ENCODE measurements at regions not wholly inside any gene's neighbourhood (a gene's known extent, or its start where the extent isn't known, plus 50 kb on each side); places are given as distances from the start of the nearest gene placed in this dataset.

DNA sequence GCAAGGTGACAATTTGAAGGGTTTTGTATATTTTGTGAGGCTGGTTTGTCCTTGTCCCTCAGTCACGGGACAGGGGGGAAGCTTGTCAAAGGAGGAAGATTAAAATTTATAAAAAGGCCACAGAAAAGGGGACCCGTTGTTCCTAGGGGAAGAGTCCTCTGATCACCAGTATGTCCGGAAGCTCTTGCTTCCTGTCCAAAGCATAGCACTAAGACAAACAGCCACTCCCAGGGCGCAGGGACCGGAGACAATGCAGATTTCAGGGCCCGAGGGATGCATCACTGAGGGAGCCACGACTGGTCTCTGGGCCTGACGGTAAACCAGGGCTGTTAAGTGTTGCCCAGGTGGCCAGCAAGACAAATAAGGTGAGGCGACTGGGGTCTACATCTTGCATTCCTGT, 95.2 kb downstream of the MAF start:
- H3K27ac Mint-ChIP-seq: peak overlapping the region in 1 of 2 donors; percentile 22
- DNase-seq (ENCODE audit: low spot score in 2 of 2) (no peak), ATAC-seq (no peak)
- no peaks in the 10 kb centered on the region for H3K36me3 Mint-ChIP-seq
- no peaks in the 10 kb centered on the region for H3K9me3 Mint-ChIP-seq

DNA sequence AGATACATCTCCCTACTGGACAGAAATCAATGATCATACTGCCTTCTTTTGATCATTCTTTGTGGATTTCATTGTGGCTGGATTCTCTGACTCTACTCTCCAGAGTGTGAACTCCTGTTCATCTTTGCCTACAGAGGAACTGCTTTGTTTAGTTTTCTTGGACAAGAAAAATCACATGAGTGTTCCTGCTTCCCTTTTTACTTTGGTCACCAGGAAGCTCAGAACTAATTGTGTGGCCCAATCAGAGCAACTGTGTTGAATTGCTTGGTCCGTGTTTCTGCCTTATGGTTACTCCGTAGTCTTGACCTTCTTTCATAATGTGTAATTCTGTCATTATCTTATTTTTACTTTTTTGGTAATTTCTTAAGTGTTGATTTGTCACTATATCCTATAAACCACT, 97.0 kb downstream of the MAF start:
- H3K9me3 Mint-ChIP-seq: peaks cover 0 to 6% of the 10 kb centered on the region in 2 donors
- DNase-seq (ENCODE audit: low spot score in 2 of 2): no peak
- no peaks in the 10 kb centered on the region for H3K36me3 Mint-ChIP-seq

DNA sequence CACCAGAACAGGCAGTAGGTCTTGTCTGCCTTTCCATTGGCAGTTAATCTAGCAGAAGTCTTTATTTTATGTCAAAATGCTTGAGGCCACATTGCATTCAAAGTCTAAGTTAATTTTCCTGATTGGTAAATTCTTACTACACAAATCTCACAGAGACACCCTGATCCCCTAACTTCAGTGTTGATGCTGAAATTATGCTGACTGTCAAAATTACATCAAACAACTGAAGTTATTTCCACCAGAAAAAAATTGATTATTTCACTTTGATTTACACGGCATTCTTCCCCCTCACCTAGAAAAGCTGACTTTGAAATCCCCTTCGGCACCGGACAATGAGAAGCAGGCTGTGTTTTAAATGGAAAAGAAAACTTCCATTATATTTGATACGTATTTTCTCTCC, 99.1 kb downstream of the MAF start:
- DNase-seq (ENCODE audit: low spot score in 2 of 2) (no peak), ATAC-seq (no peak)
- Mint-ChIP-seq H3K36me3 (no peaks in the 10 kb centered on the region), H3K9me3 (peaks cover 0 to 6% of the 10 kb centered on the region in 2 donors), H3K27ac (no peak overlapping the region)

More for the DNA sequence above, 97.0 kb downstream of the MAF start:
- no peak for ATAC-seq
- H3K27ac Mint-ChIP-seq: no peak overlapping the region

DNA sequence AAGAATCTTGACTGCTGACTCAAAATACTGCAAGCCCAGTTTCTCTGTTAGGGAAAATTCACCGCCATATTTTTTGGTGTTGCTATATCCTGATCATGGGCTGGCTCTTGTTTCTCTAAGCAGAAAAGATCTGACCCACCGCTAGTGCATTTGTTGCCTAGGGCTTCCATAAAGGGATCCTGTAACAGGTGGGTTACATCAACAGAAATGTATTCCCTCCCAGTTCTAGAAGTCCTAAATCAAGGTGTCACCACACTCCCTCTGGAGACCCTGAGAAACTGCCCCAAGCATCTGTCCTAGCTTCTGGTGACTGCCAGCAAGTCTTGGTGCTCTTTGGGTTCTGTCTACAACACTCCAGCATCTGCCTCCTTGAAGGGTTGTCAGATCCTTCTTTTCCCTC, 99.7 kb downstream of the MAF start:
- DNase-seq (ENCODE audit: low spot score in 2 of 2) (no peak), ATAC-seq (no peak)
- Mint-ChIP-seq H3K36me3 (peaks cover 0 to 2% of the 10 kb centered on the region in 2 donors), H3K9me3 (peaks cover 4 to 6% of the 10 kb centered on the region in 2 donors), H3K27ac (no peak overlapping the region)

DNA sequence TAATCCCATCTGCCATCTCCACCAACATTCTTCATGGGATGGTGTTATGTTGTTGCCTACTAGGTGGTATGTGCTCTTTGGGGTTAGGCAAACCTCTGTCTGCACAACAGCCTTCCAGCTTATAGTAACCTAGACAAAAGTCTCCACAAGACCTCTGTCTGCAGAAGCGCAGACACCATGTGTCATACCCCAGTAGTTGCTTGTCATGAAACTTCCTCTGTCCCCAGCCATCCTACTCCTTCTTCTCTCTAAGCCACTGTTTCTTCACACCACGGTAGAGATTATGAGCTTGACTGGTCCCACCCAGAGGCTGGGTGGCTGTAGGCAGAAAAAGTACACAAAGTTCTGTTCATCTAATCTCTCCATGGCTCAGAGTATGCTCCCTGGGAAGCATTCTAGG, 100.3 kb downstream of the MAF start:
- ATAC-seq (no peak), DNase-seq (ENCODE audit: low spot score in 2 of 2) (no peak)
- H3K27ac Mint-ChIP-seq: no peak overlapping the region
- peaks cover 6 to 7% of the 10 kb centered on the region in 2 donors for H3K9me3 Mint-ChIP-seq
- peaks cover 0 to 5% of the 10 kb centered on the region in 2 donors for H3K36me3 Mint-ChIP-seq

DNA sequence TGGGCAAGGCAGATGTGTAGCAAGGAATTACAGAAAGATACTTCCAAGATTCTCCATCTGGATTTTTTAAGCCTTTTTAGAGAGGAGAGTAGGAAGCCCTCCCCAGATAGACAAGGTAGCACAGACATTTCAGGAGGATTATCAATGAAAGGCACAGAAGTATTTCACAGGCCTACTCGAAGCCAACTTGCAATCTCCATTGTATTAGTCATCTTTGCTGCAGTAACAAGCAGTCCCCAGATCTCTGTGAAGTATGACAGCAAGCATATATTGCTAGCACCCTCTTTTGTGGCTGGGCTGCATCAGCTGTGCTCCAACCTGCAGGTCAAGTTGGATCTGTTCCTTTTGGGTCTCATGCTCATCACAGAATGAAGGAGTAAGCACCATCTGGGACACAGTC, 101.6 kb downstream of the MAF start:
- Mint-ChIP-seq H3K36me3 (peaks cover 0 to 5% of the 10 kb centered on the region in 2 donors), H3K9me3 (peaks cover 6 to 7% of the 10 kb centered on the region in 2 donors), H3K27ac (no peak overlapping the region)
- ATAC-seq (no peak), DNase-seq (ENCODE audit: low spot score in 2 of 2) (no peak)

DNA sequence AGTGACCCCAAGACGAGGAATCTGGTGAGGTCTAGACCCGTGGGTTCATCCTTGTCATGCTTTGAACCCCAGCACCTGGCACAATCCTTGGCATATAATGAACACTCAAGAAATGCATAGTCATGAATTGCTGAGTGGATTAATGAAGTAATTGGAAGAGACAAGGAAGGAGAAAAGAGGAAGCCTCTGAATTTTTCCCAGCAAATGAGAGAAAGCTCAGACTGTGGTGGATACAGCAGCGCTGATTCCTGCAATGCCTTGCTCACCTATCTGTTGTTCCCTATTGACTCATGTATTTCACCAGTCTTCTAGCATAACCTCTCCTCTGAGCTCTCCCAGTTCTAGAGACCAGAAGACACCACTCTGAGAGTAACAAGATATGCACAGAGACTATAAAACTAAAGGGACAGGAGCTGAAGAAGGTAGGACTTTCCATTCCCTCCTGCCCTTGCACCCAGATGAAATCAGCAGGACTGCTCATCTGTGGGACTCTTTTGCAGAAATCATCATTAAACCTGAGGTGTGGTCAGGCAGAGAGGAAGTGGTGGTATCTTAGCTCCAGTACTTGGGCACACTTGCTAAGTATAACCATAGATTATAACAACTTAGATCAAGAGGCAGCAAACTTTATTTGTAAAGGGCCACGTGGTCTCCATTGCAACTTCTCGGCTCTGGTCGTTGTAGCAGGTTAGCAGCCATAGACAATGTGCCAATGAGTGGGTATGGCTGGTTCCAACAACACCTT, 102.8 kb downstream of the MAF start:
- Mint-ChIP-seq H3K27ac (no peak overlapping the region), H3K9me3 (peaks cover 6 to 7% of the 10 kb centered on the region in 2 donors), H3K36me3 (peaks cover 0 to 5% of the 10 kb centered on the region in 2 donors)
- DNase-seq (ENCODE audit: low spot score in 2 of 2): no peak
- ATAC-seq: no peak

DNA sequence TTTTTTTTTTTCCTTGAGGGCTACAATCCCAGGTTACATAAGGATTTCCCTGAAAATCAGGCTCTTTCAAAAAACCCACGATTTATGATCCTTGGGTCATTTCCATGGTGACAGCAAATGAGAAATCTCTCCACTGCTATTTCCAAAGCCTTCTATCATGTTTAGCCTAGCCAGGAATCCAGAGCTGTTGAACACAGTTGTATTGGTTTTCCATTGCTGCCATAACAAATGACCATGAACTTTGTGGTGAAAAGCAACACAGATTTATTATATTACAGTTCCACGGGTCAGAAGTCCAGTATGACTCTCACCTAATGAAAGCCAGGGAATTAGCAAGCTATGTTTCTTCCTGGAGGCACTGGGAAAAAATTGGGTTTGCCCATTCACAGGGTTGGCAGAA, 106.6 kb downstream of the MAF start:
- DNase-seq (ENCODE audit: low spot score in 2 of 2): no peak
- H3K36me3 Mint-ChIP-seq: peaks cover 0 to 5% of the 10 kb centered on the region in 2 donors
- peaks cover 5 to 7% of the 10 kb centered on the region in 2 donors for H3K9me3 Mint-ChIP-seq
- ATAC-seq: no peak
- H3K27ac Mint-ChIP-seq: no peak overlapping the region

DNA sequence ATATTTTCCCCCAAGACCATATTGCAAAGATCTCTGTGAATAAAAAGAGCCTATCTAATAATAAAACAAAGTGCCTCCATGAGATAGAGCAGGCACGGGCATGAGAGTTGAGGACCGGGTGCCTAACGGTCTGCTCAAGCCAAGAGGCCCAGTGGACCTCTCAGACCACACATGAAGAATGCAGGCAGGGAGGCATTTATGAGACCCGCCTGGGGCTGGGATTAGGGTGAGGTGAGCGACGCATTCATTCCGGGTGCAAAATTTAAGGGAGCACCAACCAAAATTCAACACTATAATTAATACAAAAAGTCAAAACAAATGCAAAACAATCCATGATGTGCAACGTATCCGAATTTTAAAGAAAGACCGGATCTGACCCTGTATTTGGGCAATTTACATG, 108.5 kb downstream of the MAF start:
- ATAC-seq: no peak
- H3K9me3 Mint-ChIP-seq: peaks cover 3 to 7% of the 10 kb centered on the region in 2 donors
- no peak for DNase-seq (ENCODE audit: low spot score in 2 of 2)
- H3K36me3 Mint-ChIP-seq: peaks cover 0 to 5% of the 10 kb centered on the region in 2 donors
- H3K27ac Mint-ChIP-seq: no peak overlapping the region

DNA sequence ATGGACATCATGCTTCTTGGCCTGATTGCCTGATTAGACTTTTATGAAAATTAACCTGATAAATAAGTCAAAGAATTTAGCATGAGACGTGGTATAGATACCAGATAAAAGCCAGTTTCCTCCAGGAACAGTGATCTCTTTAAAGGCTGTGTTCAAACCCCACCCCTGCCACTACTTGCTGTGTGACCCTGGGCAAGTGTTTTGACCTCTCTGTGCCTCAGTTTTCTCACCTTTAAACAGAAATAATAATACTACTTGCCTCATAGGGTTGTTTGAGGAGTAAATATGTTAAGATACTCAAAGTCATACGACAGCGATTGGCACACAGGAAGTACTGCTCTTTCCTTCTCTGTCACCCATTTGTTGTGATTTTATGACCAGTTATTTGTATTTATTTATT, 115.5 kb downstream of the MAF start:
- DNase-seq (ENCODE audit: low spot score in 2 of 2) (no peak), ATAC-seq (no peak)
- no peak overlapping the region for H3K27ac Mint-ChIP-seq
- peaks cover 0 to 3% of the 10 kb centered on the region in 2 donors for H3K9me3 Mint-ChIP-seq
- no peaks in the 10 kb centered on the region for H3K36me3 Mint-ChIP-seq

DNA sequence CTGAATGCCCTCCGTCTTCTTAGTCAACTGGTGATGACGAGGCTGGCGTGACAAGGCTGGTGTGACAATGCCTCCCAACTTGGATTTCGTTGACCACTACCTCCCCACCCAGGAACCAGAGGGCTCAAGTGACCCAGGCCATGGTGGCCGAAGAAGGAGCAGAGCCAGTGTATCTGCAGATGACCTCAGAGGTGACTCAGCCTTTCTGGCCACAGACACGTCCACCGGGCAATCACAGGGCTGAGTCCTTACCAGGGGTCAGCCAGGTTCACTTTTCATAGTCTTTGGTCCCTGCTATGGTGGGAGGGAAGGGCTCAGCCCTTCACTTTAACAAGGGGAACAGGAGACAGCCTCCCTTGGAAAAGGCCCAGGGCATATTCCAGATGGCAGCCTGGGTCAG, 116.3 kb downstream of the MAF start:
- ATAC-seq: no peak
- peaks cover 0 to 3% of the 10 kb centered on the region in 2 donors for H3K9me3 Mint-ChIP-seq
- no peak for DNase-seq (ENCODE audit: low spot score in 2 of 2)
- no peaks in the 10 kb centered on the region for H3K36me3 Mint-ChIP-seq
- no peak overlapping the region for H3K27ac Mint-ChIP-seq

DNA sequence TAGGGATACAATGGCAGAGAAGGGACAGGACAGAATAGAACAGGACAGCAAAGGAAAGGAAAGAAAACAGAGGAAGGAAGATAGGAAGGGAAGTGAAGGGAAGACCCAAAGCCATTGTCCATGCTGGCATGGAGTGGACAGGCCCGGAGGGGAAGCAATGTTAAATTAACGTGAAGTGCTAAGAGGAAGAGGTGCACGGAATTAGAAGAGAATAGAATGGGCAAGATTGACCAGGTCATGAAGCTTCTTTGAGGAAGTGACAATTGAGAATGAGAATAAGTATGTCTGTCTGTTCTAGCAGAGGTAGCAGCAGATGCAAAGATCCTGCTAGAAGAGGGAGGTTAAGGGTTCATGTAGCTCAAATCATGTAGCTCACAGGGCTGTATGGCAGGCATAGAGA, 117.2 kb downstream of the MAF start:
- DNase-seq (ENCODE audit: low spot score in 2 of 2): no peak
- Mint-ChIP-seq H3K9me3 (no peaks in the 10 kb centered on the region), H3K36me3 (no peaks in the 10 kb centered on the region), H3K27ac (no peak overlapping the region)
- no peak for ATAC-seq

DNA sequence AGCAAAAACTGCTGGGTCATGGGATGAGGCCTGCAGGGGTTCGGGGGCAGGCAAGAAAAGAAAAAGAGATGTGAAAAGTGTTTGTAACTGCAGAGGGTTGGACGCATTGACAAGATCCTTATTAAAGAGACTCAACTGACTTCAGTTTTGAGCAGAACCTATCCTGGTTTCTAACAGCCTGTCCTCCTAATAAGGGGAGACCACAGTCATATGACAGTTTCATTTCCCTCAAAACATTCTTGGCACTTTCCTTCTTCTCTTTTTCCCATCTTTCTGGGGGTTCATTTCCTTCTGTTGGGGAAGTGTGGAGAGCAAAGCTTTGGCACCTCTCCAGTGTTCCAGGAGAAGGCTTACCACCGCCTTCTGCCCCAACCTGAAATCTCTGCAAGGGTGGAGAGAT, 118.5 kb downstream of the MAF start:
- Mint-ChIP-seq H3K36me3 (no peaks in the 10 kb centered on the region), H3K27ac (no peak overlapping the region), H3K9me3 (no peaks in the 10 kb centered on the region)
- ATAC-seq (no peak), DNase-seq (ENCODE audit: low spot score in 2 of 2) (no peak)

DNA sequence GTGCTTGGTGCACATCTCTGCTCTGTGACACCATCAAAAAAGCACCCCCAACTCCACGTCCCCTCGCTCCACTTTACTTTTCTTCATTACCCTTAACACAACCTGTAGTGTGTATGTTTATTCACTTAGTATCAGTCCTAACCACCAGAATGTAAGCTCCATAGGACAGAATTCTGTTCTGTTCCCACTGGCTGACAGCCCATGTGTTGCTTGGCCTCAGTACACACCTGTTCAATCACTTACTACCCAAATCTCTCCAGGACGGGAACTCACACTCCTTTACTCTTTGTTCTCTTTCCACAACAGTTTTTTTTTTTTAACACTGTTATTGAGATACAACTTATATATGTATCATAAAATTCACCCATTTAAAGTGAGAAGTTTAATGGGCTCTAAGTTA, 119.6 kb downstream of the MAF start:
- H3K36me3 Mint-ChIP-seq: no peaks in the 10 kb centered on the region
- ATAC-seq (no peak), DNase-seq (ENCODE audit: low spot score in 2 of 2) (no peak)
- no peaks in the 10 kb centered on the region for H3K9me3 Mint-ChIP-seq
- H3K27ac Mint-ChIP-seq: no peak overlapping the region

DNA sequence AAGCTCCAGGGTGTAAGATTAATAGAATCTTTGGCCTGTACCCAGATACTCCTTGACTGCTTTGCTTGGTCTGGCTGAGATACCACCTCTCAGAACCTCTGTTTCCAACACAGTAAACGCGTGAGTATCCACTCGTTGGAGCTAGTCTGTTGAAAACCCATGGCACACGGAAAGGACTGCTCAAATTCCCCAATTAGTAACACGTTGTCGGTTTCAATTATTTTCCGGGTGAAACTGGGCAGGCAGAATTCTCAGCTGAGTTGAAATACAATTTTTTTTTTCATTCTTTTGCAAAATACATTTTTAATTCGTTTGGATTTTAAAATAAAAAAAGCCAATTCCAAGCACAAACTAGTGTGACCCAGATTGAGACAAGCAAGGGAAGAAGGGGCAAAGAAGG, 120.5 kb downstream of the MAF start:
- Mint-ChIP-seq H3K9me3 (no peaks in the 10 kb centered on the region), H3K36me3 (no peaks in the 10 kb centered on the region), H3K27ac (no peak overlapping the region)
- ATAC-seq (no peak), DNase-seq (ENCODE audit: low spot score in 2 of 2) (no peak)

DNA sequence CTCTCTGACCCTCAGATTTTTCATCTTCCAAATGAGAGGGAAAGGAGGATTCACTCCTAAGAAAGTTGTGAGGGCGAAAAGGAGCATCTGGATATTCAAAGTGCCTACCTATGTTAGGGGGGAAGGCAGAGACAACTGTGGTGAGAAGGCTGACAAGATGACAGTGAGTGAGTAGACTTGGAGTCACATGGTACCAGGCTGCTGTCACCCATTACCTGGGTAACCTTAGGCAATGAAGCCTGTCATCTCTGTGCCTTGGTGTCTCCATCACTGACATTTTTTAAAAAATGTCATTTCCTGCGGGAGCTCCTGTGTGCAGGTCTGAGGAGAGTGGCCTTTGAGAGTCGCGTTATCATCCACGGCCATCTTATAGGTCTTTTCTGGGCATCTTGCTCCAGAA, 124.0 kb downstream of the MAF start:
- no peak for ATAC-seq
- Mint-ChIP-seq H3K9me3 (no peaks in the 10 kb centered on the region), H3K27ac (no peak overlapping the region)

DNA sequence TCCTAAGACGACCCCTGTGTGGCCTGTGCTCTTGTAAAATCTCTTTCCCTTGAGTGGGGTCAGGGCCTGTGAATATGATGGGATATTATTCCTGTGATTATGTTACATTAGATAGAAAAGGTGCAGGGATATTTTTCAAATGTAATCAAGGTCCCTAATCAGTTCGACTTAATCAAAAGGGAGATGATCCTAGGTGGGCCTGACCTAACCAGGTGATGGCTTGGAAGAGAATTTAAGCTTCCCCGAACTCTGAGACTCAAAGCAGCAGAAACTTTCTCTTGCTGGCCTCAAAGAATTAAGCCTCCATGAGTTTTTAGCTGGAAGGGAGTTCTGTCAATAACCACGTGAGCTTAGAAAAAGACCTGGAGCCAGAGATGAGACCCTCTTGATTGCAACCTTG, 124.7 kb downstream of the MAF start:
- ATAC-seq: no peak
- Mint-ChIP-seq H3K36me3 (no peaks in the 10 kb centered on the region), H3K27ac (no peak overlapping the region), H3K9me3 (no peaks in the 10 kb centered on the region)
- no peak for DNase-seq (ENCODE audit: low spot score in 2 of 2)

More for the DNA sequence above, 124.0 kb downstream of the MAF start:
- H3K36me3 Mint-ChIP-seq: no peaks in the 10 kb centered on the region
- DNase-seq (ENCODE audit: low spot score in 2 of 2): no peak

DNA sequence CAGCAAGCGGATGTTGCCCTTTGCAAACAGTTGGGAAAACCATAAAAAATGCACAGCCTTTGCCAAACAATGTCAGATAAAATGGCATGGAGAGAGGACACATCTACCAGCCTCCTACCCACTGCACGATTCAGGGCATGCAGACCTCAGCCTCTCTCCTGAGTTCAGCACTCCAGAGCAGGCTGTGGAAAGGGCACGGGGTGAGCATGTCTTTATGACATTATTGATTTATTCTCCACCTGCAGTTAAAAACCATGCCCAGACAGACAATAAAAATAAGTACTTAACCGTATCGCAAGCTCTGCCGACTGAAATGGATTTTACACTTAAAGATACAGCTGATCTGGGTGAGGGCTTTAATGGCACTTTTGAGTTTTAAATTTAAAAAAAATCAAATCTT, 127.1 kb downstream of the MAF start:
- H3K27ac Mint-ChIP-seq: no peak overlapping the region
- H3K9me3 Mint-ChIP-seq: no peaks in the 10 kb centered on the region
- DNase-seq (ENCODE audit: low spot score in 2 of 2) (no peak), ATAC-seq (no peak)
- no peaks in the 10 kb centered on the region for H3K36me3 Mint-ChIP-seq

Data from activated naive CD4-positive, alpha-beta T cell treated with anti-CD3 and anti-CD28 coated beads, Interleukin-2, amount 50 U/mL, for 72 hours (primary cell).